ENCODE measurements at regions not wholly inside any gene's neighbourhood (a gene's known extent, or its start where the extent isn't known, plus 50 kb on each side); places are given as distances from the start of the nearest gene placed in this dataset.

GRCh38 chr6:121607721-121608120 lies 172.3 kb downstream of the GJA1 start:
- H3K4me2 ChIP-seq, result peak overlapping the region; percentile 39
- no peaks in the 10 kb centered on the region for H3K9me3 ChIP-seq
- no peak for ATAC-seq
- H3K4me3 ChIP-seq, result no peak overlapping the region
- ChIA-PET POLR2A (no interaction called here), CTCF (no interaction called here)
- H3K4me1 ChIP-seq, result peaks cover 12% of the 10 kb centered on the region
- no peak for FAIRE-seq
- H3K27ac ChIP-seq, result no peak overlapping the region
- DNase-seq (ENCODE audit: low read depth in 1 of 2, low spot score in 1 of 2), result no peak
- TF ChIP-seq CBX2 (IDR thresholded peaks at IDR 0.05; ENCODE audit: borderline replicate concordance, low read depth), result no peak
- TF ChIP-seq MYC (IDR thresholded peaks at IDR 0.05; ENCODE audit: borderline replicate concordance, low read length), result no peak
- TF ChIP-seq EHF (CRISPR knock-in tag; IDR thresholded peaks at IDR 0.05), result no peak
- TF ChIP-seq NR3C1 (IDR thresholded peaks at IDR 0.05), result no peak
- TF ChIP-seq RNF2 (IDR thresholded peaks at IDR 0.05; ENCODE audit: borderline replicate concordance, low read depth), result no peak
- 73% methylated on average over 2 of the region's 2 CpGs for WGBS (ENCODE audit: missing lambda C conversion rate)

GRCh38 chr6:121608270-121608669 lies 172.8 kb downstream of the GJA1 start:
- FAIRE-seq (no peak), DNase-seq (ENCODE audit: low read depth in 1 of 2, low spot score in 1 of 2) (peak in 1 of 2 experiments; percentile 13), ATAC-seq (no peak)
- ChIA-PET CTCF (no interaction called here), POLR2A (no interaction called here)
- no peak for TF ChIP-seq FOSL2 (IDR thresholded peaks at IDR 0.05)
- TF ChIP-seq FOSL2 (CRISPR knock-in tag; IDR thresholded peaks at IDR 0.05), result peak; percentile 28; the same call in 1 of the 2 replicates
- TF ChIP-seq POLR2A (IDR thresholded peaks at IDR 0.05; ENCODE audit: low read length), result no peak
- Histone ChIP-seq H3K27ac (no peak overlapping the region), H3K4me2 (peak overlapping the region; percentile 39), H3K4me1 (peaks cover 12% of the 10 kb centered on the region), H3K9me3 (no peaks in the 10 kb centered on the region), H3K4me3 (no peak overlapping the region)
- 45% methylated on average over 3 of the region's 3 CpGs for WGBS (ENCODE audit: missing lambda C conversion rate)

GRCh38 chr6:121609281-121609680 lies 173.8 kb downstream of the GJA1 start:
- no peak for TF ChIP-seq NFE2L2 (conservative IDR thresholded peaks at IDR 0.05; ENCODE audit: low read length)
- TF ChIP-seq ELK1 (IDR thresholded peaks at IDR 0.05; ENCODE audit: low read depth, low read length), result no peak
- no peak for TF ChIP-seq PHF8 (IDR thresholded peaks at IDR 0.05; ENCODE audit: borderline replicate concordance, low read depth)
- no peak for TF ChIP-seq SREBF2 (IDR thresholded peaks at IDR 0.05)
- TF ChIP-seq TP53 (CRISPR knock-in tag; IDR thresholded peaks at IDR 0.05), result no peak
- peaks cover 12% of the 10 kb centered on the region for H3K4me1 ChIP-seq
- no peak for DNase-seq (ENCODE audit: low read depth in 1 of 2, low spot score in 1 of 2)
- H3K27ac ChIP-seq, result no peak overlapping the region
- ChIA-PET CTCF (no interaction called here), POLR2A (no interaction called here)
- H3K4me2 ChIP-seq, result no peak overlapping the region
- H3K9me3 ChIP-seq, result no peaks in the 10 kb centered on the region
- H3K4me3 ChIP-seq, result no peak overlapping the region
- FAIRE-seq, result no peak
- no peak for ATAC-seq

- DNase-seq (ENCODE audit: low read depth in 1 of 2, low spot score in 1 of 2) (no peak), ATAC-seq (no peak), FAIRE-seq (no peak)
- CTCF ChIA-PET, result no interaction called here
- Histone ChIP-seq H3K4me2 (no peak overlapping the region), H3K4me3 (no peak overlapping the region), H3K9me3 (no peaks in the 10 kb centered on the region), H3K4me1 (peaks cover 8% of the 10 kb centered on the region), H3K27ac (no peak overlapping the region)
- WGBS (ENCODE audit: missing lambda C conversion rate), result 82% methylated on average over 3 of the region's 3 CpGs
- POLR2A ChIA-PET, result no interaction called here
- TF ChIP-seq ELK1 (IDR thresholded peaks at IDR 0.05; ENCODE audit: low read depth, low read length), result no peak
- no peak for TF ChIP-seq ATOH8 (CRISPR knock-in tag; IDR thresholded peaks at IDR 0.05; ENCODE audit: low read depth)
- no peak for TF ChIP-seq CTCF (IDR thresholded peaks at IDR 0.05)
- TF ChIP-seq KDM5A (IDR thresholded peaks at IDR 0.05), result no peak
- TF ChIP-seq POLR2A (IDR thresholded peaks at IDR 0.05; ENCODE audit: low read length), result no peak
- no peak for TF ChIP-seq CBX2 (IDR thresholded peaks at IDR 0.05; ENCODE audit: borderline replicate concordance, low read depth)
- TF ChIP-seq SMC3 (IDR thresholded peaks at IDR 0.05), result no peak
- no peak for TF ChIP-seq PBX3 (IDR thresholded peaks at IDR 0.05)
- TF ChIP-seq HMGXB4 (CRISPR knock-in tag; IDR thresholded peaks at IDR 0.05; ENCODE audit: borderline replicate concordance), result no peak
- no peak for TF ChIP-seq MAX (IDR thresholded peaks at IDR 0.05)
- TF ChIP-seq EP300 (IDR thresholded peaks at IDR 0.05), result no peak
- TF ChIP-seq JUNB (IDR thresholded peaks at IDR 0.05), result no peak
- TF ChIP-seq POLR2AphosphoS2 (conservative IDR thresholded peaks at IDR 0.05; ENCODE audit: low read length), result no peak
- TF ChIP-seq RFX5 (IDR thresholded peaks at IDR 0.05), result no peak
- TF ChIP-seq CEBPB (IDR thresholded peaks at IDR 0.05), result no peak
Measured at GRCh38 chr6:121612927-121613326, 177.5 kb downstream of the GJA1 start.

Measured in A549 (cell line).